ENCODE measurements at regions not wholly inside any gene's neighbourhood (a gene's known extent, or its start where the extent isn't known, plus 50 kb on each side); places are given as distances from the start of the nearest gene placed in this dataset.

GRCh38 chrX:63961964-63962363 is 176.9 kb upstream of the ARHGEF9 start:
- DNase-seq (ENCODE audit: extremely low spot score, unreplicated experiment), result no peak
- no peak overlapping the region for H3K4me3 Mint-ChIP-seq (ENCODE audit: unreplicated experiment)
- no peak for TF ChIP-seq CTCF (IDR thresholded peaks at IDR 0.05)
- H3K27me3 Mint-ChIP-seq (ENCODE audit: unreplicated experiment), result no peaks in the 10 kb centered on the region
- peaks cover 27% of the 10 kb centered on the region for H3K9me3 Mint-ChIP-seq (ENCODE audit: unreplicated experiment)
- H3K4me1 Mint-ChIP-seq (ENCODE audit: unreplicated experiment), result peaks cover 3% of the 10 kb centered on the region
- no peaks in the 10 kb centered on the region for H3K36me3 Mint-ChIP-seq (ENCODE audit: unreplicated experiment)
- no peak overlapping the region for H3K27ac Mint-ChIP-seq (ENCODE audit: unreplicated experiment)

- TF ChIP-seq CTCF (IDR thresholded peaks at IDR 0.05), result no peak
- peaks cover 3% of the 10 kb centered on the region for H3K4me1 Mint-ChIP-seq (ENCODE audit: unreplicated experiment)
- no peak overlapping the region for H3K27ac Mint-ChIP-seq (ENCODE audit: unreplicated experiment)
These were observed 175.0 kb upstream of the ARHGEF9 start for GRCh38 chrX:63959975-63960374.

GRCh38 chrX:63958134-63958865 is 173.3 kb upstream of the ARHGEF9 start:
- H3K27ac Mint-ChIP-seq (ENCODE audit: unreplicated experiment), result no peak overlapping the region
- no peaks in the 10 kb centered on the region for H3K27me3 Mint-ChIP-seq (ENCODE audit: unreplicated experiment)
- no peak for DNase-seq (ENCODE audit: extremely low spot score, unreplicated experiment)
- H3K9me3 Mint-ChIP-seq (ENCODE audit: unreplicated experiment), result peaks cover 24% of the 10 kb centered on the region
- peaks cover 3% of the 10 kb centered on the region for H3K4me1 Mint-ChIP-seq (ENCODE audit: unreplicated experiment)
- no peak for TF ChIP-seq CTCF (IDR thresholded peaks at IDR 0.05)
- H3K36me3 Mint-ChIP-seq (ENCODE audit: unreplicated experiment), result no peaks in the 10 kb centered on the region
- H3K4me3 Mint-ChIP-seq (ENCODE audit: unreplicated experiment), result no peak overlapping the region

More at GRCh38 chrX:63959975-63960374, 175.0 kb upstream of the ARHGEF9 start:
- H3K27me3 Mint-ChIP-seq (ENCODE audit: unreplicated experiment), result no peaks in the 10 kb centered on the region
- no peak overlapping the region for H3K4me3 Mint-ChIP-seq (ENCODE audit: unreplicated experiment)
- H3K9me3 Mint-ChIP-seq (ENCODE audit: unreplicated experiment), result peaks cover 19% of the 10 kb centered on the region
- DNase-seq (ENCODE audit: extremely low spot score, unreplicated experiment), result no peak
- no peaks in the 10 kb centered on the region for H3K36me3 Mint-ChIP-seq (ENCODE audit: unreplicated experiment)

- Mint-ChIP-seq H3K27me3 (ENCODE audit: unreplicated experiment) (no peaks in the 10 kb centered on the region), H3K27ac (ENCODE audit: unreplicated experiment) (no peak overlapping the region), H3K9me3 (ENCODE audit: unreplicated experiment) (peaks cover 5% of the 10 kb centered on the region), H3K36me3 (ENCODE audit: unreplicated experiment) (no peaks in the 10 kb centered on the region), H3K4me1 (ENCODE audit: unreplicated experiment) (no peaks in the 10 kb centered on the region), H3K4me3 (ENCODE audit: unreplicated experiment) (no peak overlapping the region)
- no peak for DNase-seq (ENCODE audit: extremely low spot score, unreplicated experiment)
- no peak for TF ChIP-seq CTCF (IDR thresholded peaks at IDR 0.05)
These were observed 150.8 kb upstream of the ARHGEF9 start for GRCh38 chrX:63935835-63936234.

GRCh38 chrX:63934791-63935190 is 149.8 kb upstream of the ARHGEF9 start:
- TF ChIP-seq CTCF (IDR thresholded peaks at IDR 0.05), result no peak
- H3K27ac Mint-ChIP-seq (ENCODE audit: unreplicated experiment), result no peak overlapping the region
- no peaks in the 10 kb centered on the region for H3K27me3 Mint-ChIP-seq (ENCODE audit: unreplicated experiment)
- H3K4me3 Mint-ChIP-seq (ENCODE audit: unreplicated experiment), result no peak overlapping the region
- H3K4me1 Mint-ChIP-seq (ENCODE audit: unreplicated experiment), result no peaks in the 10 kb centered on the region
- no peaks in the 10 kb centered on the region for H3K36me3 Mint-ChIP-seq (ENCODE audit: unreplicated experiment)
- no peak for DNase-seq (ENCODE audit: extremely low spot score, unreplicated experiment)
- peaks cover 5% of the 10 kb centered on the region for H3K9me3 Mint-ChIP-seq (ENCODE audit: unreplicated experiment)
